Inferior parietal cortex (tissue), 1 donor: ENCODE measurements at regions not wholly inside any gene's neighbourhood (a gene's known extent, or its start where the extent isn't known, plus 50 kb on each side); places are given as distances from the start of the nearest gene placed in this dataset.

Experiments
- DNase-seq: peaks from one replicate; pipeline ENCODE4 v3.0.0-alpha.2; 2016; ENCODE audit errors: extremely low spot score

GRCh38 chr6:105794870-105795269 lies 291.3 kb upstream of the PRDM1 start:
- DNase-seq: no peak

DNA sequence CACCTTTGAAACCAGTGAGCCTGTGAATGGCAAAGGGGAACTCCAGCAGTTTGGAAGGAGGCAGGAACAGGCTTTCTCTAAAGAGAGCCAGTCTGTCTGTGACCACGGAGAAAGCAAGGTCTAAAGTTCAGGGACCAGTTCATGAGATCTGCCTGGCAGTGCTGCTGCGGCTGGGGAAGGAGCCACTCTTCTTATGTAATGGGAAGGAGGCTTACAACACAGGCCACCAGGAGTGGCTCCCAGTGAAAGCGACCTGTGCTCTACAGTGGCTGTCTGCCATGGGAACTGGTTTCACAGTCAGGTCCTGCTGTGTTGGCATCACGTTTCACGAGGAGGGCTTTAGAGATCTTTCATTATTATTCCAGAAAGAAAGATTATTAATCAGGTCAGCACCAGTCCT lies 291.9 kb upstream of the PRDM1 start:
- DNase-seq: no peak

DNA sequence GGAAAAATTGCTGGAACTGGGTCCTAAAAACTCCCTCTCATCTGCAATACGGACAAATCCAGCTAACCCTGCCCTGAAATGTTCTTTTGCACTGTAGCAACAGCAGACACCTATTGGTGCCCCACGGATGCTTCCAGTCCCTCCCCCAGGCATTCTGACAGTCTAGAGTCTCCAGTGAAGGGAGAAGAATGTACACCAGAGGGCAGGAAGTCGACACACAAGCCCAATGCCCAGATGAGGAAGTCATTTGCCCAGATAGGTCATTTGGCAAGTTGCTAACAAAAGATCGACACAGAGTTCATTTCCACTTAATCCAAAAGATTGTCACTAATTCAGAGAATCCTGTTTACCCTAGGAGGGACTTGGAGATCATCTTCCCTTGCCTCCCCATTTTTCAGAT lies 293.0 kb upstream of the PRDM1 start:
- no peak for DNase-seq

DNA sequence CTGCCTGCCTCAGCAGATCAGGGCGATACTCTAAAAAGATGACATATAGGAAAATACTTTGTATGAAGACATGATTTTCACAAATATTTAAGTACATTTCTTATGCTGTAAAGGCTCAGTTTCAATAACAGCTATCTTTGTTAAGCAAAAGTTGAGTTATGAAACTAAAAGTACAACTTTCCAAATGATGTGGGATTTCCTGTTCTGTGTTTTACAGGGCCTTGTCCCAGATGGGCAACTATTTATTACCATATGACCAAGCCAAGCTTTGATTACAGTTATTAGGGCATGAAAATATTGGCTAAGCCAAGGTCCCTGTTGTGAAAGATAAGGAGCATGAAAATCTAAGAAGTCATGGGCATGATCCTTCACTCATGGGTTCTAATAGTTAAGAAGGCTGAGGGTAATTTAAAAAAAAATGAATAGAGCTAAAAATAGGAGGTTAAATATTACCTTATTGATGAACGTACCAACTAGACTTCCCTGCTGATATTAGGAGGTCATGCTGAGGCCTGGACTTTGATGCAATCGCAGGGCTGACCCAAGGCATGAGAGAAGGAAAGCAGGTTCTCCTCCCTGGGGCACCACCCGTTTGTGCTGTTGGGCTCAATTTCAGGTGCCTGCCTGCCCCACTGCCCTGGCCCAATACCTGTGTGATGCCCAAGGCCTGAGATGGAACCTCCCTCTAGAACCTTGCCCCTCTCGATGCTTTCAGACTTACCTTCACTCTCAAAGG lies 294.4 kb upstream of the PRDM1 start:
- DNase-seq: no peak

- DNase-seq: no peak
These were observed 295.0 kb upstream of the PRDM1 start for GRCh38 chr6:105791179-105791578.

- no peak for DNase-seq
These were observed 295.5 kb upstream of the PRDM1 start for GRCh38 chr6:105790635-105791034.

- no peak for DNase-seq
These were observed 296.2 kb upstream of the PRDM1 start for GRCh38 chr6:105789935-105790334.

DNA sequence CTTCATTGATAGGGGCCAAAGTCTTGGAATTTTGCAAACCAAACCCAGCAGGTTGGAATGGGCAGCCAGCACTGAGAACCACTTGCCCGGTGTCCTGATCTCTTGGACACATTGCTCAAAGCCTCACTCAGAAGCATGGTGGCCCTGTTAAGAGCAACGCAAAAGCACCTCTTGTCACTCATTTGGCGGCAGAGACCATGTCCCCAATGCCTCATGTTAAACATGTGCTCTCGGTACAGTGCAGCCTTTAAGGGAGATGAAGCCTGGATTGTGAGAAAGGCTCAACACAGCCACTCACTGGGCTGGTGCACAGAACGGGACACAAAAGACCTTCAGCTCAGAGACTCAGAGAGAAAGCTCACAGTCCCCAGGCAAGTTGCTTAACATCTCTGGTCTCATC lies 298.4 kb upstream of the PRDM1 start:
- DNase-seq: no peak

DNA sequence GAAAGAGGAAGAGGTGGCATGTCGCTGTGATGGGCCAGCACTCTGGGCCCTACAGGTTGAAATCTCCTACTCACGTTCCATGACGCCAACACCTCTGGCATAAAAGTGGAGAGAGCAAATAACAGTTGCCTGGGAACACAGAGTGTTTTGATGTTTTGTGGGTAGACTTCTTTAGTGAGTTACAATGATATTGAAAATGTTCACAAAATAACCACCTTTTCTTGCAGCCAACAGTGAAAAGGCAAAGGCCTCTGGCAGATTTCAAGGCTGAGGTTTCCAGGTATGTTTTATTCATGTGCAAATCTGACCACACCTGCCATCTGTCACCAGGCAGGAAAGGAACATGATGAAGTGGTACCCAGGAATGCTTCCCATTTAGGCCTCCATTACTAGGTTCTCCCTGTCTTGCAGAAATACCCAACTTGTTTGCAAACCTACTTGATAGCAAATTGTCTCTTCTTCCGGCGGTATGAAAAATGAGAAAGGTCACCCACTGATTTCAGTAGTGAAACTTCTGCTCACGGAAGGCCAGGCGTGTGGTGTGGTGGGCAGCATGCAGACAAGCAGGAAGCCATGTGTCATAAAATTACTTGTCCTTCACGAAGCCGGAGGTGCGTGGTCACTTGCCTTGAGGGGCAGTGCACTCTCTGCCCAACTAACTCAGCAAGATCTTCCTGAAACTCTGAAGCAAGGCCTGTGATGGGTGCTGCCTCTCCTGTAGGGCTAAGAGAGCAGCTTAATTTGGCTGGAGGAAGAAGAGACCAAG lies 299.1 kb upstream of the PRDM1 start:
- DNase-seq: no peak

- no peak for DNase-seq
These were observed 299.7 kb upstream of the PRDM1 start for GRCh38 chr6:105786449-105786848.

DNA sequence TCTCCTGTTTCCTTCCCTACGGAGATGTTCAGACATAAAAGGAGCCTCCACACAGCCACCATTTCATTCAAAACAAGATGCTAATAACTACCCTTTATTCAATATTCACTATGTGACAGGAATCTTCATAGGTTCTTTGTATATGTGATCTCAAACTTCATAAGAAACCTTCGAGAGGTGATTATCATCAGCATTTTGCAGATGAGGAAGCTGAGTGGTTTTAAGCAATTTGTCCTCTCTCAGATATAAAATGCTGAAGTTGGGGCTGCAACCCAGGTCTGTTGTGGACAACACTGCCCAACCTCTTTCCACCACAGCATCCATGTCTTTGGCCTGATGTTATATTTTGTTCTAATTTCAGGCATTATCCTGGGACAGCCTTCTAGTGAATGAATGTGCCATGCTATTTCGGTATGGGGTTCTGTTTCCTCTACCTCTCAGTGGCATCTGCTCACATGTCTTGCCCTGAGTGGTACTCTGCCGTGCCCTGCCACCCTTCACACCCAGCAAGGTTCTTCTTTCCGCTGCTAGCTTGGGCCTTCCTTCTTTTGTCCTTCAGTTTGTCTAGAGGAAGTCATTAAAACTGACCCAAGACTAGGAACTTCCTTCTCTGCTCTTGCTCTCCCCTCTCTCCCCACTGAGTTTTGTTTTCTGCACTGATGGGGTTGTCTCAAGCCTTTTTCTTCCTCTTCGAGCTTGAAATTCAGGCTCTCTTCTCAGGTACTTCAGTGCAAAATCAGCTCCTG lies 300.9 kb upstream of the PRDM1 start:
- no peak for DNase-seq

DNA sequence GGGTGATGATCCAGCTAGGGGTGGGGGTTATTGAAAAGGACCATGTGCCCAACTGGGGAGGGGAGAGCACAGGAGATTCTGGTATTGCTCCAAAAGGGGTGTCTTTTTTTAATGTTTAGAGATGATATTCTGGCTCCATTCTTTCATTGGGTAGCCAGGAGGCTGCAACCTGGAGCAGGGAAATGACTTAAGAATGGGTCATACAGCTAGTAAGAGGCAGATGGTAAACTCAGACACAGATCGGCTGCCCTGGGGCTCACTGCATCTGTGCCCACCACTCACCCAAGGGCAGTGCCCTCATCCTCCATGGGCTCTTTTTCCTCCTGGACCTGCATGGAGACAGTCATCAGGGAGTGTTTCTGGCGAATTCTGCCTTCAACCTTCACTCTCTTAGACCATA lies 302.0 kb upstream of the PRDM1 start:
- DNase-seq: no peak

DNA sequence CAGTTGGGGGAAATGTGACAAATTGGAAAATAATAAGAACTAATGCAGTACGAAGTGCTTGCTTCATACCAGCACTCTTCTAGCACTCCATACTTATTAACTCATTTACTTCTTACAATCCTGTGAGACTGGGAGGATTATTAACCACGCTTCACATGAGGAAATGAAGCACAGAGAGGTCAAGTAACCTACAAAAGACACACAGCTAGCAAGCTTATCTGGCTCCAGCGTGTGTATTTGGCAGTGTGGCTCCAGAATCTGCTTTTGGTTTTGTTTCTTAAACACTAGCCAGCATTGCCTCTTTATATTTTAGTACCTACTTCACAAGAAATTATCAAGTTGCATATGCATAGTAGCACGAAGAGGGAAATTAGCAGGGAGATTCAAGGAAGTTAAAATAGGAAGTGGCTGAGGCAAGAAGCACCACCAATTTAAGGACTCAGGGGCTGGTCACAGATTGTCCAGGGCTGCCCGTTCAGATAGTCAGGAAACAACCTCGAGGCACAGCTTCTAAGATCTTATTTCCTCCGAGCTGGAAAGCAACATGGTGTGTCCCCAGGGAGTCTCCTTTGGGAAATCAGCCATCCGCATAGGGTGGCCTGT lies 302.7 kb upstream of the PRDM1 start:
- DNase-seq: no peak

GRCh38 chr6:105781915-105782314 lies 304.2 kb upstream of the PRDM1 start:
- DNase-seq: no peak

GRCh38 chr6:105781248-105781647 lies 304.9 kb upstream of the PRDM1 start:
- no peak for DNase-seq

GRCh38 chr6:105780146-105780860 lies 305.8 kb upstream of the PRDM1 start:
- no peak for DNase-seq

DNA sequence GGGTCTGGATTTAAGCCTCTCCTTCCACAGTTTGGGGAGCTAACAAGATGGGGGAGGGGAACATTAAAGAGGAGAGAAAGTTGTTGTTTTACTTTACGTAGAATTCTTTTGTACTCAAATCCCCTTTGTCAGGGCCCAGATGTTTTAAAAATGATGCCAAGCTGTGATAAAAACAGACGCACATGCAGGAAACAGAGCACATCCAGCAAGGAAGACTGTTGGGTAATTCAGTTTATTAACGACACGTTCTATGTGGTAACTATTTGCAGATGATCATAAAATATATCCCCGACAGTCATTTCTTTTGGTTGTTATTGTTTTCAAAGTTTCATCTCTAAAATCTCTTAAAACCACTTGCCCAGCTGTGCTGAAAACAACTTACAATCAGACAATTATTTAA lies 307.0 kb upstream of the PRDM1 start:
- no peak for DNase-seq

DNA sequence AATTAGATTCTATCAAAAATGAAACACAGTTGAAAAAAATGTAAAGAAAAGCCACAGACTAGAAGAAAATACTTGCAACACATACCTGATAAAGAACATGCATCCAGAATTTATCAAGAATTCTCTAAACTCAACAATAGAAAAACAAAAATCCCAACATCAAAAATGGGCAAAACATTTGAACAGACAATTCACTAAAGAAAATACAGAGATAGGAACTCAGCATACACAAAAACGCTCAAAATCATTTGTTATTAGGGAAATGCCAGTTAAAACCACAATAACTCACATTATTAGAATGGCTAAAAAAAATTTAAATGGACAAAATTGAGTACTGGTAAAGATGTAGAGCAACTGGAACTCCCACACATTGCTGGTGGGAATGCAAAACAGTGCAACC lies 311.0 kb upstream of the PRDM1 start:
- no peak for DNase-seq

DNA sequence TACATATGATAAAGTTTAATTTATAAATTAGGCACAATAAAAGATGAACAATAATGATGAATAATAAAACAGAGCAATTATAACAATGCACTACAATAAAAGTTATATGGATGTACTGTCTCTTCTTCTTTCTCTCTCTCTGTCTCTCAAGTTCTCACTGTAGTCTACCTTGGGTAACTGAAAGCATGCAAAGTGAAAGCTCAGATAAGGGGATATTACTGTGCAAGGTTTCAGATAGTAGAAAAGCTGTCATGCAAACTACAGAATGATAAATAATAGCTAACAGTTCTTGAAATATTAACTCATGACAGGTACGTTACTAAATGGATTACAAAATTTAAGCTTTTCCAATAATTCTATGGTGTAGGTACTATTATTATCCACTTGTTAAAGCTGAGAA lies 311.9 kb upstream of the PRDM1 start:
- DNase-seq: no peak

DNA sequence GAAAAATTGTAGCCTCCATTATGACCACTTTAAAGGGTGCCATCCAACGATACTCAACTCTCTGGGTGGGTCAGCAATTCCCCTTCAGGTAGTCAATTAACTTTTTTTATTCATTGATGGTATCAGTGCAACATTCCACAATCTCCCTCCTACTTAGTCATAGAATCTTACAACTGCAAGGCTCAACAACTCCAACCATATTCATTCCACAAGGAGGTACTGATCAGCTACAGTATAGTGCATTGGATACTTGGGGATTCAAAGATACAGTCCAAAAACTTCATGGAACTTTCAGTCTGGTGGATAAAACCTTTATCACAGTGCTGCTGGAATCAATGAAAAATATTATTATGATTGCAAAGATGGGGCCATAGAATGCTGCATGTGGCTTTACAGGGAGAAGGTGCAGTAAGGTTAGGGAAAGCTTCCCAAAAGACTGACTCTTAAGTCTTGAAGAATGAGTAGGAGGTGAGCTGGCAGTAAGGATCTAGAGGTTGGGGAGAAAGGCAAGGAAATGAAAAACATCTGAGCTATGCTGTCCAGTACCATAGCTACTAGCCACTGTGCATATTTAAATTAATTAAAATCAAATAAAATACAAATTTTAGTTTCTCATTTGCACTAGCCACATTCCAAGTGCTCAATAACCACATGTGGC lies 314.7 kb upstream of the PRDM1 start:
- DNase-seq: no peak

DNA sequence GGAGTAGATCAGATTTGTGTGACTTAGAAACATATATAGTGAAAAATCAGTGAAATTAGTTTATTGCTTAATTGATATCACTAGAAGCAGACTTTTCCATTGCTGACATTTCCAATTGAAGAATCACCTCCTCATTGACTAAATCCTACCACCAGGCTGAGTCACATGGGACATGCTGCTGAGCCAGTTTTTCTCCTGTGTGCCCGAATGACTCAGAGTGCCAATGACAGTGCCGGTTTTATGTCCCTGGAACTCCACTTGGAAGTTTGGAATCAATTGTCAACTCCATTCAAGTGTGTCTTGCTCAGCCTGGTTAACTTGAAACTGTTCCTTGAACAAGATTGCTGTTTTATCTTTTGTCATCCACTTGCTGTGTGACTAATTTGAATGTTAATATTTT lies 316.1 kb upstream of the PRDM1 start:
- no peak for DNase-seq
